ENCODE measurements at regions not wholly inside any gene's neighbourhood (a gene's known extent, or its start where the extent isn't known, plus 50 kb on each side); places are given as distances from the start of the nearest gene placed in this dataset.

DNA sequence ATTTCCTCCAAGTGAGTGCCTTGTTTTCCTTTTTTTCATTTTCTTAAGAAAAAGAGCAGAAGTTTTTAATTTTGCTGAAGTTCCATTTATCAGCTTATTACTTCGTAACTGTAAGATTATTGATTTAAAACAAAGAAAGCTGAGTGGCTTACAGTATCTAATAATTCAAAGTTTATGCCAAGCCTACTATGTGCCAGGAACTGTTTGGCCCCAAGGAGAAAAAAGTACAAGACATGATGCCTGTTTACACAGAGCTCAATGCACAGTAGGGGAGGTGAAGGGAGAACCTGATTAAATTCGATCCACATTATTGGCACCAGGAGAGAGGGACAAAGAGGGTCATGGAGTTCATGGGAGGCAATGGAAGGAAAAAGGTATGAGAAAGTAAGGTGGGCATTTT lies 419.3 kb upstream of the ZMIZ1 start:
- ChIA-PET POLR2A (no interaction called here), CTCF (interaction anchor here (1.4 to 2.8 kb wide), 4 partner anchors 8 to 25 kb away, joined by 4 to 16 read pairs (median 6); no protein-coding TSS in a partner anchor)
- DNase-seq (ENCODE audit: extremely low spot score): no peak
- TF ChIP-seq, protein P1, sequence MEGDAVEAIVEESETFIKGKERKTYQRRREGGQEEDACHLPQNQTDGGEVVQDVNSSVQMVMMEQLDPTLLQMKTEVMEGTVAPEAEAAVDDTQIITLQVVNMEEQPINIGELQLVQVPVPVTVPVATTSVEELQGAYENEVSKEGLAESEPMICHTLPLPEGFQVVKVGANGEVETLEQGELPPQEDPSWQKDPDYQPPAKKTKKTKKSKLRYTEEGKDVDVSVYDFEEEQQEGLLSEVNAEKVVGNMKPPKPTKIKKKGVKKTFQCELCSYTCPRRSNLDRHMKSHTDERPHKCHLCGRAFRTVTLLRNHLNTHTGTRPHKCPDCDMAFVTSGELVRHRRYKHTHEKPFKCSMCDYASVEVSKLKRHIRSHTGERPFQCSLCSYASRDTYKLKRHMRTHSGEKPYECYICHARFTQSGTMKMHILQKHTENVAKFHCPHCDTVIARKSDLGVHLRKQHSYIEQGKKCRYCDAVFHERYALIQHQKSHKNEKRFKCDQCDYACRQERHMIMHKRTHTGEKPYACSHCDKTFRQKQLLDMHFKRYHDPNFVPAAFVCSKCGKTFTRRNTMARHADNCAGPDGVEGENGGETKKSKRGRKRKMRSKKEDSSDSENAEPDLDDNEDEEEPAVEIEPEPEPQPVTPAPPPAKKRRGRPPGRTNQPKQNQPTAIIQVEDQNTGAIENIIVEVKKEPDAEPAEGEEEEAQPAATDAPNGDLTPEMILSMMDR (IDR thresholded peaks at IDR 0.05; ENCODE audit: control extremely low read depth, extremely low read depth, low read depth, missing control alignments): no peak

DNA sequence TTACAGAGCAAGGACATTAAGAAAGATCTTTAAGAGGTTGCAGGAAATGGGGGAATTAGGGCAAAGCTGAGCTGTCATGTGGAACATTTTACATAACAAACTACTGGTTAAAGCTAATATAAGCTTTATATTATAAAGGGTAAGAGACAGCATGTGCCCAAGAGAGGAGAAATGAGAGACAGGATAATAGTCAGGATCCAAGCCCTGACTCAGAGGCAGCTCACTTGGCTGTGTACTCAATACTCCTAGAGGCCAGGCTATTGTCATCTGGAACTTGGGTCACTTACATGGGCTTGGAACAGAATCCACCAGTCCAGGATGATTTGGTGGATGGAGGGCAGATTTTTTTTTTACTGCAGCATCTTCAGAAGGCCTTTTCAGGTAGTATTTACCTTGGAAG lies 418.6 kb upstream of the ZMIZ1 start:
- ChIA-PET CTCF (interaction anchor here (0.7 to 2.8 kb wide), 5 partner anchors 8 to 25 kb away, joined by 3 to 16 read pairs (median 6); no protein-coding TSS in a partner anchor), POLR2A (no interaction called here)
- DNase-seq (ENCODE audit: extremely low spot score): no peak
- TF ChIP-seq, protein P1 (IDR thresholded peaks at IDR 0.05; ENCODE audit: control extremely low read depth, extremely low read depth, low read depth, missing control alignments): no peak

DNA sequence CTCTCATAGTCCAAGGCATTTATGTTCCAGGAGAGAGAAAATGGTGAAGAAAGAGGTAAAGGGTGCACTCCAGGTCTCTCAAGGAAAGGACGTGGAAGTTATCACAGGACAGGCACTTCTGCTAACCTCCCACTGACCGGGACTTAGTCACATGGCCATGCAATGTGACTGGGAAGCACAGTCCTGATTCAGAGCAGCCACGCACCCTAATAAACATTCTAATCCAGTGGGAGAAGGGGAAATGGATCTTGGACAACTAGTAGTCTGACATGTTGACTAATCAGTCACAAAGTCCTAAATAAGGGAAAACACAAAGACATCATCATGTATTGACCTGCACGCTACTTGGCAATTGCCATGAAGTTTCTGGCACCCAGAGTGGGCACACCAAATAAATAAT lies 417.5 kb upstream of the ZMIZ1 start:
- CTCF ChIA-PET: interaction anchor here (0.6 kb wide), 1 partner anchor 503 kb away, joined by 3 read pairs; no protein-coding TSS in a partner anchor
- POLR2A ChIA-PET: no interaction called here
- DNase-seq (ENCODE audit: extremely low spot score): no peak
- TF ChIP-seq, protein P1 (IDR thresholded peaks at IDR 0.05; ENCODE audit: control extremely low read depth, extremely low read depth, low read depth, missing control alignments): no peak

GRCh38 chr10:78653555-78653954 lies 415.2 kb upstream of the ZMIZ1 start:
- ChIA-PET POLR2A (no interaction called here), CTCF (interaction anchor here (2.6 kb wide), 1 partner anchor 12 kb away, joined by 6 read pairs; no protein-coding TSS in a partner anchor)
- TF ChIP-seq, protein P1 (IDR thresholded peaks at IDR 0.05; ENCODE audit: control extremely low read depth, extremely low read depth, low read depth, missing control alignments): no peak
- DNase-seq (ENCODE audit: extremely low spot score): no peak

GRCh38 chr10:78654047-78654590 lies 414.6 kb upstream of the ZMIZ1 start:
- no peak for DNase-seq (ENCODE audit: extremely low spot score)
- ChIA-PET POLR2A (no interaction called here), CTCF (interaction anchor here (2.6 kb wide), 1 partner anchor 13 kb away, joined by 6 read pairs; no protein-coding TSS in a partner anchor)
- TF ChIP-seq, protein P1 (IDR thresholded peaks at IDR 0.05; ENCODE audit: control extremely low read depth, extremely low read depth, low read depth, missing control alignments): no peak

DNA sequence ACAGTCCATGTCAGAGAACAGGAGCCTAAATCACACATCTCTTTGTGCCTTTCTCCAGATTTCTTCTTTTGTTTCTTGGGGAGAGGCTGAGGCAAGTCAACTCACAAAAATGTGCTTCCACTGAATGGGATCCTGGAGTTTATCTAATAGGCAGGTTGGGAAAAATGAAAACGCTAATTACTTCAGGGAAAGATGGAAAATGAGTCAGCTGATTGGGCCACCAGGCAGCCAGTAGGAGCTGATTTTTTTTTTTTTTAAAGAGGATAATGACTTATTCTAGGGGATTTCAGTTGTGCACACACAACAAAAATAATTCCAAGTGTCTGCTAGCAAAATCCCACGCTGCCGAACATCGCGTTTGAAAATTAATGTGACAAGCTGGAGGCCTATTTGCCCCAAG lies 412.8 kb upstream of the ZMIZ1 start:
- CTCF ChIA-PET: interaction anchor here (1.2 to 3.5 kb wide), 3 partner anchors 9 to 18 kb away, joined by 3 to 15 read pairs (median 9); no protein-coding TSS in a partner anchor
- no peak for DNase-seq (ENCODE audit: extremely low spot score)
- TF ChIP-seq, protein P1 (IDR thresholded peaks at IDR 0.05; ENCODE audit: control extremely low read depth, extremely low read depth, low read depth, missing control alignments): no peak
- POLR2A ChIA-PET: no interaction called here

Measured in GM10248 (cell line).